ENCODE measurements at regions not wholly inside any gene's neighbourhood (a gene's known extent, or its start where the extent isn't known, plus 50 kb on each side); places are given as distances from the start of the nearest gene placed in this dataset.

- H3K27ac Mint-ChIP-seq, result no peak overlapping the region
- H3K9me3 Mint-ChIP-seq, result no peaks in the 10 kb centered on the region
- H3K4me1 Mint-ChIP-seq (ENCODE audit: low read depth), result no peaks in the 10 kb centered on the region
- H3K27me3 Mint-ChIP-seq (ENCODE audit: low read depth), result peaks cover 6% of the 10 kb centered on the region
- H3K4me3 Mint-ChIP-seq, result no peak overlapping the region
- H3K36me3 Mint-ChIP-seq (ENCODE audit: low read depth), result no peaks in the 10 kb centered on the region
These were observed 126.9 kb upstream of the WSCD1 start for GRCh38 chr17:5943232-5943631.

- Mint-ChIP-seq H3K9me3 (no peaks in the 10 kb centered on the region), H3K27me3 (ENCODE audit: low read depth) (peaks cover 6% of the 10 kb centered on the region), H3K4me1 (ENCODE audit: low read depth) (no peaks in the 10 kb centered on the region), H3K4me3 (no peak overlapping the region), H3K27ac (no peak overlapping the region), H3K36me3 (ENCODE audit: low read depth) (no peaks in the 10 kb centered on the region)
These were observed 126.2 kb upstream of the WSCD1 start for GRCh38 chr17:5943982-5944381.

GRCh38 chr17:5947701-5948180, 122.4 kb upstream of the WSCD1 start:
- Mint-ChIP-seq H3K4me3 (no peak overlapping the region), H3K36me3 (ENCODE audit: low read depth) (no peaks in the 10 kb centered on the region), H3K9me3 (no peaks in the 10 kb centered on the region), H3K27ac (no peak overlapping the region), H3K4me1 (ENCODE audit: low read depth) (no peaks in the 10 kb centered on the region), H3K27me3 (ENCODE audit: low read depth) (peaks cover under 1% of the 10 kb centered on the region)

GRCh38 chr17:5948811-5949210, 121.4 kb upstream of the WSCD1 start:
- Mint-ChIP-seq H3K27me3 (ENCODE audit: low read depth) (no peaks in the 10 kb centered on the region), H3K4me3 (no peak overlapping the region), H3K4me1 (ENCODE audit: low read depth) (no peaks in the 10 kb centered on the region)

GRCh38 chr17:5950878-5951277, 119.3 kb upstream of the WSCD1 start:
- H3K27ac Mint-ChIP-seq, result no peak overlapping the region
- no peaks in the 10 kb centered on the region for H3K4me1 Mint-ChIP-seq (ENCODE audit: low read depth)
- H3K27me3 Mint-ChIP-seq (ENCODE audit: low read depth), result no peaks in the 10 kb centered on the region
- no peak overlapping the region for H3K4me3 Mint-ChIP-seq
- H3K9me3 Mint-ChIP-seq, result peaks cover 5% of the 10 kb centered on the region
- H3K36me3 Mint-ChIP-seq (ENCODE audit: low read depth), result no peaks in the 10 kb centered on the region

More at GRCh38 chr17:5948811-5949210, 121.4 kb upstream of the WSCD1 start:
- H3K27ac Mint-ChIP-seq, result no peak overlapping the region
- H3K36me3 Mint-ChIP-seq (ENCODE audit: low read depth), result no peaks in the 10 kb centered on the region
- H3K9me3 Mint-ChIP-seq, result no peaks in the 10 kb centered on the region

- Mint-ChIP-seq H3K36me3 (ENCODE audit: low read depth) (no peaks in the 10 kb centered on the region), H3K27ac (no peak overlapping the region), H3K9me3 (peaks cover 9% of the 10 kb centered on the region), H3K4me3 (no peak overlapping the region), H3K4me1 (ENCODE audit: low read depth) (no peaks in the 10 kb centered on the region), H3K27me3 (ENCODE audit: low read depth) (no peaks in the 10 kb centered on the region)
These were observed 118.3 kb upstream of the WSCD1 start for GRCh38 chr17:5951912-5952311.

- no peaks in the 10 kb centered on the region for H3K36me3 Mint-ChIP-seq (ENCODE audit: low read depth)
- peaks cover 9% of the 10 kb centered on the region for H3K9me3 Mint-ChIP-seq
- H3K27ac Mint-ChIP-seq, result no peak overlapping the region
- H3K4me3 Mint-ChIP-seq, result no peak overlapping the region
- no peaks in the 10 kb centered on the region for H3K4me1 Mint-ChIP-seq (ENCODE audit: low read depth)
- H3K27me3 Mint-ChIP-seq (ENCODE audit: low read depth), result no peaks in the 10 kb centered on the region
These were observed 117.7 kb upstream of the WSCD1 start for GRCh38 chr17:5952518-5952917.

GRCh38 chr17:5955764-5956163, 114.4 kb upstream of the WSCD1 start:
- no peaks in the 10 kb centered on the region for H3K36me3 Mint-ChIP-seq (ENCODE audit: low read depth)
- no peaks in the 10 kb centered on the region for H3K4me1 Mint-ChIP-seq (ENCODE audit: low read depth)
- no peaks in the 10 kb centered on the region for H3K27me3 Mint-ChIP-seq (ENCODE audit: low read depth)
- no peak overlapping the region for H3K27ac Mint-ChIP-seq
- H3K4me3 Mint-ChIP-seq, result no peak overlapping the region
- peaks cover 9% of the 10 kb centered on the region for H3K9me3 Mint-ChIP-seq

- H3K4me3 Mint-ChIP-seq, result no peak overlapping the region
- no peak overlapping the region for H3K27ac Mint-ChIP-seq
- no peaks in the 10 kb centered on the region for H3K4me1 Mint-ChIP-seq (ENCODE audit: low read depth)
- H3K36me3 Mint-ChIP-seq (ENCODE audit: low read depth), result no peaks in the 10 kb centered on the region
- H3K27me3 Mint-ChIP-seq (ENCODE audit: low read depth), result peaks cover 5% of the 10 kb centered on the region
- H3K9me3 Mint-ChIP-seq, result peaks cover 9% of the 10 kb centered on the region
These were observed 111.3 kb upstream of the WSCD1 start for GRCh38 chr17:5958850-5959249.

- no peak overlapping the region for H3K27ac Mint-ChIP-seq
- peaks cover 5% of the 10 kb centered on the region for H3K27me3 Mint-ChIP-seq (ENCODE audit: low read depth)
- H3K4me1 Mint-ChIP-seq (ENCODE audit: low read depth), result no peaks in the 10 kb centered on the region
- H3K4me3 Mint-ChIP-seq, result no peak overlapping the region
- no peaks in the 10 kb centered on the region for H3K36me3 Mint-ChIP-seq (ENCODE audit: low read depth)
- H3K9me3 Mint-ChIP-seq, result no peaks in the 10 kb centered on the region
These were observed 107.8 kb upstream of the WSCD1 start for GRCh38 chr17:5962371-5962770.

- Mint-ChIP-seq H3K36me3 (ENCODE audit: low read depth) (no peaks in the 10 kb centered on the region), H3K4me1 (ENCODE audit: low read depth) (no peaks in the 10 kb centered on the region), H3K4me3 (no peak overlapping the region), H3K27ac (no peak overlapping the region), H3K9me3 (peaks cover 27% of the 10 kb centered on the region), H3K27me3 (ENCODE audit: low read depth) (no peaks in the 10 kb centered on the region)
These were observed 98.2 kb upstream of the WSCD1 start for GRCh38 chr17:5971969-5972368.

GRCh38 chr17:5973410-5973809, 96.8 kb upstream of the WSCD1 start:
- no peaks in the 10 kb centered on the region for H3K4me1 Mint-ChIP-seq (ENCODE audit: low read depth)
- H3K27me3 Mint-ChIP-seq (ENCODE audit: low read depth), result no peaks in the 10 kb centered on the region
- no peaks in the 10 kb centered on the region for H3K36me3 Mint-ChIP-seq (ENCODE audit: low read depth)
- no peak overlapping the region for H3K4me3 Mint-ChIP-seq
- no peak overlapping the region for H3K27ac Mint-ChIP-seq
- peaks cover 27% of the 10 kb centered on the region for H3K9me3 Mint-ChIP-seq

- H3K9me3 Mint-ChIP-seq, result peaks cover 15% of the 10 kb centered on the region
- H3K4me1 Mint-ChIP-seq (ENCODE audit: low read depth), result no peaks in the 10 kb centered on the region
- H3K27ac Mint-ChIP-seq, result no peak overlapping the region
- H3K4me3 Mint-ChIP-seq, result no peak overlapping the region
- H3K36me3 Mint-ChIP-seq (ENCODE audit: low read depth), result no peaks in the 10 kb centered on the region
- H3K27me3 Mint-ChIP-seq (ENCODE audit: low read depth), result no peaks in the 10 kb centered on the region
These were observed 94.5 kb upstream of the WSCD1 start for GRCh38 chr17:5975661-5976060.

GRCh38 chr17:5976251-5976650, 93.9 kb upstream of the WSCD1 start:
- Mint-ChIP-seq H3K4me3 (no peak overlapping the region), H3K4me1 (ENCODE audit: low read depth) (no peaks in the 10 kb centered on the region), H3K27me3 (ENCODE audit: low read depth) (no peaks in the 10 kb centered on the region), H3K9me3 (peaks cover 15% of the 10 kb centered on the region), H3K27ac (no peak overlapping the region), H3K36me3 (ENCODE audit: low read depth) (no peaks in the 10 kb centered on the region)

GRCh38 chr17:5978496-5978895, 91.7 kb upstream of the WSCD1 start:
- Mint-ChIP-seq H3K9me3 (peaks cover 7% of the 10 kb centered on the region), H3K27me3 (ENCODE audit: low read depth) (no peaks in the 10 kb centered on the region), H3K4me3 (no peak overlapping the region), H3K4me1 (ENCODE audit: low read depth) (no peaks in the 10 kb centered on the region), H3K36me3 (ENCODE audit: low read depth) (no peaks in the 10 kb centered on the region), H3K27ac (no peak overlapping the region)

GRCh38 chr17:5980941-5981340, 89.2 kb upstream of the WSCD1 start:
- Mint-ChIP-seq H3K27ac (no peak overlapping the region), H3K9me3 (no peaks in the 10 kb centered on the region), H3K4me1 (ENCODE audit: low read depth) (no peaks in the 10 kb centered on the region), H3K36me3 (ENCODE audit: low read depth) (no peaks in the 10 kb centered on the region), H3K27me3 (ENCODE audit: low read depth) (no peaks in the 10 kb centered on the region), H3K4me3 (no peak overlapping the region)

All from T-helper 1 cell treated with Interleukin-12 subunit alpha and Interleukin-12 subunit beta and Interleukin-4 antibody, amounts not matched to agents 30 μg/mL and 1 μg/mL, for 36 hours (primary cell).